ENCODE measurements at regions not wholly inside any gene's neighbourhood (a gene's known extent, or its start where the extent isn't known, plus 50 kb on each side); places are given as distances from the start of the nearest gene placed in this dataset.

DNA sequence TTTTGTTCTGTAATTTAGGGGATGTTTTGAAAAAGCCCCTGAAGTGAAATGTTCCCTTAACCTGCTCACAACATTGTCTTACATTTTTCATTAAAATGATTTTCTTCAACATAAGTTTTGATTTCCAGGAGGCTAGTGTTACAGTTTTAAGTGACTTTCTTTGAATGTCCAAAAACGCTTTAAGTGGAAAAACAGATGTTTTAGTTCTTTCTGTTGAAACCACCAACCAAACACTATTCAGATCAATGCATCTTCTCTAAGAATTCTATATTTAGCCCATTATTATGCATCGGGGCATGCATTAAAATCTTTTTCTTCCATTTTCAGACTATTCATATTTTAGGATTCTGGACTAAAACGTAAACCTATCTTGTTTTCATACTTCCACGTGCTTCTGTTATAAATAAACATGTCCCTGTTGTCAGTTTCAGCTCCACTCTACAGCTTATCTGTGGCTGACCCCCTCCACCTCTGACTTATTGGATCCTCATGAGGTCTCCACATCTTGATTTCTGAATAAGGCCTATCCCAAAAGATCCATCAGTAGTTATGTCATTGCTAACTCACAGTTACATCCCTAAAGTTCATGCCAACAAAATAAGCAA, 882.3 kb upstream of the SEMA6A start:
- H3K9ac ChIP-seq (ENCODE audit: low read length), result no peak overlapping the region
- H3K36me3 ChIP-seq (replicated peaks; ENCODE audit: insufficient read depth, low read length), result no peaks in the 10 kb centered on the region
- no peaks in the 10 kb centered on the region for H4K20me1 ChIP-seq (ENCODE audit: insufficient read depth, low read length)
- H3K79me2 ChIP-seq (ENCODE audit: low read length), result no peaks in the 10 kb centered on the region
- H2AFZ ChIP-seq (ENCODE audit: low read length), result no peak overlapping the region
- H3K9me2 ChIP-seq (replicated peaks; ENCODE audit: insufficient read depth, low read length), result no peaks in the 10 kb centered on the region
- DNase-seq, result no peak
- TF ChIP-seq, protein P1, sequence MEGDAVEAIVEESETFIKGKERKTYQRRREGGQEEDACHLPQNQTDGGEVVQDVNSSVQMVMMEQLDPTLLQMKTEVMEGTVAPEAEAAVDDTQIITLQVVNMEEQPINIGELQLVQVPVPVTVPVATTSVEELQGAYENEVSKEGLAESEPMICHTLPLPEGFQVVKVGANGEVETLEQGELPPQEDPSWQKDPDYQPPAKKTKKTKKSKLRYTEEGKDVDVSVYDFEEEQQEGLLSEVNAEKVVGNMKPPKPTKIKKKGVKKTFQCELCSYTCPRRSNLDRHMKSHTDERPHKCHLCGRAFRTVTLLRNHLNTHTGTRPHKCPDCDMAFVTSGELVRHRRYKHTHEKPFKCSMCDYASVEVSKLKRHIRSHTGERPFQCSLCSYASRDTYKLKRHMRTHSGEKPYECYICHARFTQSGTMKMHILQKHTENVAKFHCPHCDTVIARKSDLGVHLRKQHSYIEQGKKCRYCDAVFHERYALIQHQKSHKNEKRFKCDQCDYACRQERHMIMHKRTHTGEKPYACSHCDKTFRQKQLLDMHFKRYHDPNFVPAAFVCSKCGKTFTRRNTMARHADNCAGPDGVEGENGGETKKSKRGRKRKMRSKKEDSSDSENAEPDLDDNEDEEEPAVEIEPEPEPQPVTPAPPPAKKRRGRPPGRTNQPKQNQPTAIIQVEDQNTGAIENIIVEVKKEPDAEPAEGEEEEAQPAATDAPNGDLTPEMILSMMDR (IDR thresholded peaks at IDR 0.05; ENCODE audit: low read length), result no peak
- no peak for TF ChIP-seq EZH2 (optimal IDR thresholded peaks at IDR 0.05; ENCODE audit: low read depth, low read length)
- TF ChIP-seq EZH2phosphoT487 (IDR thresholded peaks at IDR 0.05; ENCODE audit: low read length), result no peak
- peaks cover 7% of the 10 kb centered on the region for H3K4me1 ChIP-seq (ENCODE audit: low read length)
- H3K27me3 ChIP-seq (replicated peaks; ENCODE audit: insufficient read depth, low read length), result no peaks in the 10 kb centered on the region
- H3F3A ChIP-seq (ENCODE audit: insufficient read depth, low read length), result no peaks in the 10 kb centered on the region
- no peak overlapping the region for H3K27ac ChIP-seq (ENCODE audit: low read length)
- H3K4me2 ChIP-seq (ENCODE audit: low read depth, low read length), result no peak overlapping the region
- no peak overlapping the region for H3K4me3 ChIP-seq (ENCODE audit: low read length)
- no peaks in the 10 kb centered on the region for H3K9me3 ChIP-seq (replicated peaks; ENCODE audit: insufficient read depth, low read length)

DNA sequence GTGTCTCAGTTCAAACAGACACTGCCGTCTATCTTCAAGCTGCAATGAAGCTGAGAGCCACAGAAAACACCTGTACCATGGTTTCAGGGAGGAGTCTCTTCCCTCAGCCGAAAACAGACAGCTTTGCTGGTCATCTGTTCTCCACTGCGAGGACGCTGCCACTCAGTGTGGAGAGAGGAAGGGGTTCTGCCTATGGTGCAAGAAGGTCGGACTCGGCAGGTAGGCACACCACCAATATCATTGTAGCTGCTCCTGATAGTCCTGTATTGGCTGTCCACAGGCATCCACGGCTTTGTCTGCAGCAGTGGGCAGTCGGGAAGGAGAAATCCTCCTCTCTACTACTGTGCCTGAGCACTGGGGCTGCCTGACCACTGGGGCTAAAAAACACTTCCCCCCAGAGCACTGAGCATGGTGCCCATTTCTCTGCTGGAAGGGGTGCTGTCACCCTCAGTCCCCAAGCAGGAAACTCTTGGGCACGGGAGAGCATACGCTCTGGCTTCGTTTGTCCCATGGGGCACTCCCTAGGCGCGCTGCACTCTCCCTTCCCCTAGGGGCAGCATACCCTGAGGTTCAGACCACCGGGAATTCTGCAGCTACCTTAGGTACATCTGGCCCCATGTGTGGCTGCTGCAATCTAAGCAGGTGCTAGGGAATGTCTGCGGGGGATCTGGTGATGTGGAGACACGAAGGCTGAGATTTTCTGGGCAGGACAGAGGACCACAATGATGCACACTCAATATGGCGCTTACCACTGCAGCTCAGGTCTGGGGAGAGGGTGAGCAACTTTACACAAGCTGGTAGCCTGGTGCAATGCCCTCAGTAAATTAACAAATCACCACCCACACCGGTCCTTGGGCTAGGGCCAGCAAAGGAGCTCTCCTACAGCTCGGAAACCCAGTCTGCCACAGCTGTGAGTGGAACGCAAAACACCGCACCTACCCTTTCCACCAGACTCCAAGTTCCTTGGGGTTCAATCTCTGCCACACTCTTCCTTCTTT, 880.9 kb upstream of the SEMA6A start:
- peak overlapping the region; percentile 97 for H3K4me2 ChIP-seq (ENCODE audit: low read depth, low read length)
- peak; percentile 30 for DNase-seq
- H3K9me2 ChIP-seq (replicated peaks; ENCODE audit: insufficient read depth, low read length), result no peaks in the 10 kb centered on the region
- H3K27me3 ChIP-seq (replicated peaks; ENCODE audit: insufficient read depth, low read length), result no peaks in the 10 kb centered on the region
- H4K20me1 ChIP-seq (ENCODE audit: insufficient read depth, low read length), result no peaks in the 10 kb centered on the region
- H3K9me3 ChIP-seq (replicated peaks; ENCODE audit: insufficient read depth, low read length), result no peaks in the 10 kb centered on the region
- no peaks in the 10 kb centered on the region for H3K36me3 ChIP-seq (replicated peaks; ENCODE audit: insufficient read depth, low read length)
- no peak overlapping the region for H3K27ac ChIP-seq (ENCODE audit: low read length)
- H3K4me1 ChIP-seq (ENCODE audit: low read length), result no peaks in the 10 kb centered on the region
- TF ChIP-seq EZH2 (optimal IDR thresholded peaks at IDR 0.05; ENCODE audit: low read depth, low read length) (no peak), EZH2phosphoT487 (IDR thresholded peaks at IDR 0.05; ENCODE audit: low read length) (no peak)
- TF ChIP-seq, protein P1 (IDR thresholded peaks at IDR 0.05; ENCODE audit: low read length), result peak; percentile 56
- H3K79me2 ChIP-seq (ENCODE audit: low read length), result no peaks in the 10 kb centered on the region
- no peaks in the 10 kb centered on the region for H3F3A ChIP-seq (ENCODE audit: insufficient read depth, low read length)
- peak overlapping the region; percentile 97 for H2AFZ ChIP-seq (ENCODE audit: low read length)
- H3K4me3 ChIP-seq (ENCODE audit: low read length), result peak overlapping the region; percentile 83
- H3K9ac ChIP-seq (ENCODE audit: low read length), result peak overlapping the region; percentile 47; the same call in 1 of the 2 replicates

DNA sequence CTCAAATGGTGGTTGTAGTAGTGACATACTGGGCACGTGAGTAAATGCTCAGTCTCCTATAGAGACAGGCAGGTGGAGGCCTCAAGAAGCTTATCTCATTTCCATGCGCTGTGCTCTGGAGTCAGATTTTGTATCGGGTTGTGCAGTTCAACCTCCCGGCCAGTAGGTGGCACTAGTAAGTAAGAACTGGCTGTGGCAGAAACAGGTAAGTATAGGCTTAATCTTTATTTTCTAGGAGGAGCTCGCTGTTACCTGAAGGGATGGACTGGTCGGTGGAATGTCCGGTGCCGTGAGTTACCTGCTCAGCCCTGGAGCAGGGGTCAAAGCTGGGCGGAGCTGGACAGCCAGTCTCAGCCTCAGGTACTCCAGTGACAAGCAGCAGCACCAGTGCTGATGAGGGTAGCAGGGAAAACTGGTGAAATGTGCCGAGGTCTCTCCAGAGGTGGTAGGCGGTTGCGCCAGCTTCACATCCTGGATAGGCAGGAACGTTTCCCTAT, 880.1 kb upstream of the SEMA6A start:
- peak overlapping the region; percentile 97 for H2AFZ ChIP-seq (ENCODE audit: low read length)
- no peaks in the 10 kb centered on the region for H4K20me1 ChIP-seq (ENCODE audit: insufficient read depth, low read length)
- peak; percentile 83 for DNase-seq
- H3F3A ChIP-seq (ENCODE audit: insufficient read depth, low read length), result no peaks in the 10 kb centered on the region
- H3K9me3 ChIP-seq (replicated peaks; ENCODE audit: insufficient read depth, low read length), result no peaks in the 10 kb centered on the region
- no peaks in the 10 kb centered on the region for H3K9me2 ChIP-seq (replicated peaks; ENCODE audit: insufficient read depth, low read length)
- H3K4me3 ChIP-seq (ENCODE audit: low read length), result peak overlapping the region; percentile 83
- TF ChIP-seq EZH2phosphoT487 (IDR thresholded peaks at IDR 0.05; ENCODE audit: low read length), result no peak
- TF ChIP-seq, protein P1 (IDR thresholded peaks at IDR 0.05; ENCODE audit: low read length), result peak; percentile 93
- TF ChIP-seq EZH2 (optimal IDR thresholded peaks at IDR 0.05; ENCODE audit: low read depth, low read length), result no peak
- peak overlapping the region; percentile 47; the same call in 1 of the 2 replicates for H3K9ac ChIP-seq (ENCODE audit: low read length)
- no peaks in the 10 kb centered on the region for H3K36me3 ChIP-seq (replicated peaks; ENCODE audit: insufficient read depth, low read length)
- peak overlapping the region; percentile 97 for H3K4me2 ChIP-seq (ENCODE audit: low read depth, low read length)
- H3K27ac ChIP-seq (ENCODE audit: low read length), result no peak overlapping the region
- no peaks in the 10 kb centered on the region for H3K4me1 ChIP-seq (ENCODE audit: low read length)
- H3K27me3 ChIP-seq (replicated peaks; ENCODE audit: insufficient read depth, low read length), result no peaks in the 10 kb centered on the region
- H3K79me2 ChIP-seq (ENCODE audit: low read length), result no peaks in the 10 kb centered on the region
